ENCODE measurements at regions not wholly inside any gene's neighbourhood (a gene's known extent, or its start where the extent isn't known, plus 50 kb on each side); places are given as distances from the start of the nearest gene placed in this dataset.

- DNase-seq: no peak
Measured at GRCh38 chr12:126488806-126489205, 1423.6 kb downstream of the AACS start.

GRCh38 chr12:126492181-126492580 lies 1426.9 kb downstream of the AACS start:
- DNase-seq: no peak

GRCh38 chr12:126493366-126494108 lies 1428.3 kb downstream of the AACS start:
- no peak for DNase-seq

GRCh38 chr12:126496201-126496600 lies 1431.0 kb downstream of the AACS start:
- DNase-seq: no peak

GRCh38 chr12:126506426-126507182 lies 1441.4 kb downstream of the AACS start:
- DNase-seq: no peak

GRCh38 chr12:126507231-126507630 lies 1442.0 kb downstream of the AACS start:
- no peak for DNase-seq

- no peak for DNase-seq
Measured at GRCh38 chr12:126509572-126509971, 1444.3 kb downstream of the AACS start.

GRCh38 chr12:126510630-126511029 lies 1445.4 kb downstream of the AACS start:
- DNase-seq: no peak

GRCh38 chr12:126512916-126513913 lies 1448.0 kb downstream of the AACS start:
- no peak for DNase-seq

GRCh38 chr12:126518596-126519200 lies 1453.5 kb downstream of the AACS start:
- DNase-seq: no peak

GRCh38 chr12:126519833-126520232 lies 1454.6 kb downstream of the AACS start:
- no peak for DNase-seq

- DNase-seq: no peak
Measured at GRCh38 chr12:126523891-126524290, 1458.7 kb downstream of the AACS start.

- DNase-seq: no peak
Measured at GRCh38 chr12:126534495-126534894, 1469.3 kb downstream of the AACS start.

GRCh38 chr12:126534942-126535341 lies 1469.7 kb downstream of the AACS start:
- DNase-seq: no peak

- no peak for DNase-seq
Measured at GRCh38 chr12:126535971-126536370, 1470.7 kb downstream of the AACS start.

- DNase-seq: no peak
Measured at GRCh38 chr12:126537961-126538530, 1472.8 kb downstream of the AACS start.

GRCh38 chr12:126538888-126539287 lies 1473.7 kb downstream of the AACS start:
- no peak for DNase-seq

- no peak for DNase-seq
Measured at GRCh38 chr12:126545411-126545810, 1480.2 kb downstream of the AACS start.

GRCh38 chr12:126547905-126548304 lies 1482.7 kb downstream of the AACS start:
- DNase-seq: no peak

GRCh38 chr12:126551869-126552268 lies 1486.6 kb downstream of the AACS start:
- no peak for DNase-seq

GRCh38 chr12:126554625-126555024 lies 1489.4 kb downstream of the AACS start:
- no peak for DNase-seq

GRCh38 chr12:126557659-126558058 lies 1492.4 kb downstream of the AACS start:
- no peak for DNase-seq
